Stimulated activated CD4-positive, alpha-beta T cell treated with anti-CD3 and anti-CD28 coated beads, Interleukin-1b, Interleukin-23, amount 100 ng/mL, for 48 hours (primary cell): ENCODE measurements at regions not wholly inside any gene's neighbourhood (a gene's known extent, or its start where the extent isn't known, plus 50 kb on each side); places are given as distances from the start of the nearest gene placed in this dataset.
A peak's percentile ranks its signal among the peaks of the same experiment; 100 is the strongest.
"Not testable (repeated sequence)": the region's sequence is repeated elsewhere in the genome, so short reads cannot be mapped to it uniquely, and the experiment has no call there.

Experiments
- DNase-seq: peaks from one replicate; pipeline ENCODE4 v3.0.0-alpha.2; 2020

- no peak for DNase-seq
Observed at GRCh38 chr5:101306391-101307137, 403.5 kb upstream of the ST8SIA4 start.

GRCh38 chr5:101296477-101296876 is 393.4 kb upstream of the ST8SIA4 start:
- no peak for DNase-seq

GRCh38 chr5:101292199-101292598 is 389.1 kb upstream of the ST8SIA4 start:
- DNase-seq = no peak

GRCh38 chr5:101290761-101291160 is 387.7 kb upstream of the ST8SIA4 start:
- not testable (repeated sequence) for DNase-seq

- DNase-seq = no peak
Observed at GRCh38 chr5:101288633-101289032, 385.6 kb upstream of the ST8SIA4 start.

- no peak for DNase-seq
Observed at GRCh38 chr5:101284736-101285375, 381.8 kb upstream of the ST8SIA4 start.

GRCh38 chr5:101283938-101284337 is 380.9 kb upstream of the ST8SIA4 start:
- not testable (repeated sequence) for DNase-seq

GRCh38 chr5:101278917-101279316 is 375.8 kb upstream of the ST8SIA4 start:
- no peak for DNase-seq

GRCh38 chr5:101278011-101278687 is 375.1 kb upstream of the ST8SIA4 start:
- no peak for DNase-seq

- no peak for DNase-seq
Observed at GRCh38 chr5:101271945-101272344, 368.9 kb upstream of the ST8SIA4 start.

- DNase-seq = no peak
Observed at GRCh38 chr5:101271416-101271815, 368.3 kb upstream of the ST8SIA4 start.

- no peak for DNase-seq
Observed at GRCh38 chr5:101260857-101261256, 357.8 kb upstream of the ST8SIA4 start.

GRCh38 chr5:101253096-101253495 is 350.0 kb upstream of the ST8SIA4 start:
- DNase-seq = no peak

- no peak for DNase-seq
Observed at GRCh38 chr5:101244621-101245020, 341.5 kb upstream of the ST8SIA4 start.

GRCh38 chr5:101212942-101213514 is 309.9 kb upstream of the ST8SIA4 start:
- no peak for DNase-seq

GRCh38 chr5:101206534-101206933 is 303.5 kb upstream of the ST8SIA4 start:
- DNase-seq = no peak

GRCh38 chr5:101205065-101205464 is 302.0 kb upstream of the ST8SIA4 start:
- DNase-seq = not testable (repeated sequence)

- DNase-seq = not testable (repeated sequence)
Observed at GRCh38 chr5:101180365-101180764, 277.3 kb upstream of the ST8SIA4 start.

GRCh38 chr5:101176605-101177004 is 273.5 kb upstream of the ST8SIA4 start:
- DNase-seq = no peak

GRCh38 chr5:101174981-101175380 is 271.9 kb upstream of the ST8SIA4 start:
- no peak for DNase-seq

- no peak for DNase-seq
Observed at GRCh38 chr5:101163088-101163487, 260.0 kb upstream of the ST8SIA4 start.

- no peak for DNase-seq
Observed at GRCh38 chr5:101160002-101160401, 256.9 kb upstream of the ST8SIA4 start.

GRCh38 chr5:101159006-101159405 is 255.9 kb upstream of the ST8SIA4 start:
- DNase-seq = no peak

GRCh38 chr5:101153526-101153925 is 250.4 kb upstream of the ST8SIA4 start:
- DNase-seq = peak; percentile 4
